ENCODE measurements at regions not wholly inside any gene's neighbourhood (a gene's known extent, or its start where the extent isn't known, plus 50 kb on each side); places are given as distances from the start of the nearest gene placed in this dataset.
"Not testable (repeated sequence)": the region's sequence is repeated elsewhere in the genome, so short reads cannot be mapped to it uniquely, and the experiment has no call there.

- Histone ChIP-seq H3K27ac (ENCODE audit: low read depth, low read length) (no peak overlapping the region), H3K9ac (ENCODE audit: low read length) (no peak overlapping the region), H3K4me3 (replicated peaks in 1 of 2; ENCODE audit: low read depth in 1 of 2, low read length in 2 of 2) (no peak overlapping the region), H3K79me2 (ENCODE audit: insufficient read depth, low read length) (no peaks in the 10 kb centered on the region), H3K4me1 (ENCODE audit: control insufficient read depth in 1 of 2, insufficient read depth in 2 of 2, low read length in 2 of 2) (no peaks in the 10 kb centered on the region), H3K27me3 (ENCODE audit: insufficient read depth, low read length) (no peaks in the 10 kb centered on the region), H3K9me3 (ENCODE audit: control insufficient read depth in 1 of 2, insufficient read depth in 1 of 2, low read depth in 1 of 2, low read length in 2 of 2) (peaks cover 5 to 10% of the 10 kb centered on the region in 2 experiments; a peak in 2 of 4 replicates), H3K4me2 (ENCODE audit: low read length) (no peak overlapping the region), H3K36me3 (ENCODE audit: control insufficient read depth in 1 of 2, insufficient read depth in 2 of 2, low read length in 2 of 2) (no peaks in the 10 kb centered on the region), H2AFZ (ENCODE audit: low read depth, low read length, poor library complexity, severe bottlenecking) (no peak overlapping the region), H4K20me1 (ENCODE audit: insufficient read depth) (no peaks in the 10 kb centered on the region), H3K9me2 (ENCODE audit: insufficient read depth) (no peaks in the 10 kb centered on the region)
- no TSS peak for BruUV-seq (replicated peaks)
- intact Hi-C loops (cut with micrococcal nuclease), result no loop called here
- ChIA-PET CTCF (no interaction called here), POLR2A (no interaction called here), RAD21 (ENCODE audit: low non-redundant PET in 1 of 2, low total read pairs in 2 of 2, uncharacterized antibody in 2 of 2, unreplicated experiment in 2 of 2) (no interaction called here)
- DNase-seq (ENCODE audit: low read depth, low spot score) (no peak), ATAC-seq (no peak)
- TF ChIP-seq RAD21 (IDR thresholded peaks at IDR 0.05; ENCODE audit: low read depth), result no peak
- TF ChIP-seq EGR1 (IDR thresholded peaks at IDR 0.05; ENCODE audit: low read depth), result no peak
- TF ChIP-seq CBX3 (IDR thresholded peaks at IDR 0.05; ENCODE audit: low read depth), result no peak
- TF ChIP-seq SP1 (IDR thresholded peaks at IDR 0.05; ENCODE audit: low read depth), result no peak
- no peak for TF ChIP-seq FOSL1 (IDR thresholded peaks at IDR 0.05; ENCODE audit: low read depth)
- TF ChIP-seq CEBPB (IDR thresholded peaks at IDR 0.05; ENCODE audit: low read depth), result no peak
- TF ChIP-seq JUND (IDR thresholded peaks at IDR 0.05), result no peak
- TF ChIP-seq YY1 (IDR thresholded peaks at IDR 0.05; ENCODE audit: extremely low read depth, insufficient replicate concordance, low read depth, low read length), result no peak
- TF ChIP-seq MAX (IDR thresholded peaks at IDR 0.05), result no peak
- no peak for TF ChIP-seq TCF7L2 (IDR thresholded peaks at IDR 0.05; ENCODE audit: borderline replicate concordance, extremely low read depth, insufficient read depth, insufficient read length)
- no peak for TF ChIP-seq POLR2AphosphoS5 (IDR thresholded peaks at IDR 0.05; ENCODE audit: low read depth, low read length)
- TF ChIP-seq SIN3A (IDR thresholded peaks at IDR 0.05; ENCODE audit: low read depth), result no peak
- no peak for TF ChIP-seq POLR2A (IDR thresholded peaks at IDR 0.05; ENCODE audit: borderline replicate concordance, extremely low read depth, insufficient read depth, insufficient read length)
- no peak for TF ChIP-seq ZFX (IDR thresholded peaks at IDR 0.05)
- no peak for TF ChIP-seq CTCF (IDR thresholded peaks at IDR 0.05 in 2 of 3, conservative IDR thresholded peaks at IDR 0.05 in 1 of 3; ENCODE audit: borderline replicate concordance in 1 of 3, insufficient read depth in 1 of 3, low read depth in 2 of 3, low read length in 2 of 3)
- no peak for TF ChIP-seq ZNF274 (IDR thresholded peaks at IDR 0.05; ENCODE audit: low read depth, low read length)
- TF ChIP-seq ZBTB33 (IDR thresholded peaks at IDR 0.05; ENCODE audit: extremely low read depth, insufficient replicate concordance, low read length), result no peak
- no peak for TF ChIP-seq EZH2phosphoT487 (IDR thresholded peaks at IDR 0.05; ENCODE audit: borderline replicate concordance)
These were observed 442.4 kb upstream of the ISX start for GRCh38 chr22:34623580-34623979.

GRCh38 chr22:34625892-34626291, 440.1 kb upstream of the ISX start:
- H2AFZ ChIP-seq (ENCODE audit: low read depth, low read length, poor library complexity, severe bottlenecking); H3K27me3 ChIP-seq (ENCODE audit: insufficient read depth, low read length); DNase-seq (ENCODE audit: low read depth, low spot score); H3K9me3 ChIP-seq (ENCODE audit: control insufficient read depth in 1 of 2, insufficient read depth in 1 of 2, low read depth in 1 of 2, low read length in 2 of 2); H3K79me2 ChIP-seq (ENCODE audit: insufficient read depth, low read length); POLR2A ChIA-PET; RAD21 ChIA-PET (ENCODE audit: low non-redundant PET in 1 of 2, low total read pairs in 2 of 2, uncharacterized antibody in 2 of 2, unreplicated experiment in 2 of 2); ATAC-seq; CTCF ChIA-PET; H3K27ac ChIP-seq (ENCODE audit: low read depth, low read length); H3K9ac ChIP-seq (ENCODE audit: low read length); H3K4me1 ChIP-seq (ENCODE audit: control insufficient read depth in 1 of 2, insufficient read depth in 2 of 2, low read length in 2 of 2); H3K4me3 ChIP-seq (replicated peaks in 1 of 2; ENCODE audit: low read depth in 1 of 2, low read length in 2 of 2); H3K9me2 ChIP-seq (ENCODE audit: insufficient read depth); BruUV-seq (replicated peaks); H3K36me3 ChIP-seq (ENCODE audit: control insufficient read depth in 1 of 2, insufficient read depth in 2 of 2, low read length in 2 of 2); H3K4me2 ChIP-seq (ENCODE audit: low read length); intact Hi-C loops (cut with micrococcal nuclease); H4K20me1 ChIP-seq (ENCODE audit: insufficient read depth): not testable (repeated sequence)
